WTC11 (cell line): ENCODE measurements at regions not wholly inside any gene's neighbourhood (a gene's known extent, or its start where the extent isn't known, plus 50 kb on each side); places are given as distances from the start of the nearest gene placed in this dataset.
"Not testable (repeated sequence)": the region's sequence is repeated elsewhere in the genome, so short reads cannot be mapped to it uniquely, and the experiment has no call there.

Source experiments
- ATAC-seq: fragments of 200-7000 bp; cut with Tn5 transposase; 2 replicates; pipeline ENCODE4 v1.10.0; 2021; ENCODE audit warnings: mild to moderate bottlenecking, moderate library complexity
- CTCF ChIA-PET: fragments of 300-600 bp; sonication (Branson Sonifier 250); formaldehyde crosslinking; loops from one replicate; lab custom pipeline; 2021; ENCODE audit warnings: antibody characterized with exemption; lab: Charles Lee
- POLR2A ChIA-PET: fragments of 350-600 bp; sonication (Branson Sonifier 250); formaldehyde crosslinking; loops from one replicate; lab custom pipeline; 2021; ENCODE audit warnings: antibody characterized with exemption; lab: Charles Lee
- DNase-seq: peaks from one replicate; pipeline ENCODE4 v3.0.0; 2021; ENCODE audit warnings: low spot score
- H3K27ac Mint-ChIP-seq: 2 replicates; pipeline ENCODE4 v1.8.0; 2021; ENCODE audit warnings: mixed read lengths
- H3K27me3 Mint-ChIP-seq: 2 replicates; pipeline ENCODE4 v1.8.0; 2021; ENCODE audit warnings: low read depth, mild to moderate bottlenecking, moderate library complexity, mixed read lengths
- H3K36me3 Mint-ChIP-seq: 2 replicates; pipeline ENCODE4 v1.8.0; 2021; ENCODE audit warnings: mixed read lengths
- H3K4me1 Mint-ChIP-seq: 2 replicates; pipeline ENCODE4 v1.8.0; 2022; ENCODE audit warnings: mixed read lengths
- H3K4me3 Mint-ChIP-seq: 2 replicates; pipeline ENCODE4 v1.8.0; 2021; ENCODE audit warnings: mild to moderate bottlenecking, moderate library complexity, mixed read lengths
- H3K9me3 Mint-ChIP-seq: 2 replicates; pipeline ENCODE4 v1.8.0; 2021; ENCODE audit warnings: mixed read lengths

DNA sequence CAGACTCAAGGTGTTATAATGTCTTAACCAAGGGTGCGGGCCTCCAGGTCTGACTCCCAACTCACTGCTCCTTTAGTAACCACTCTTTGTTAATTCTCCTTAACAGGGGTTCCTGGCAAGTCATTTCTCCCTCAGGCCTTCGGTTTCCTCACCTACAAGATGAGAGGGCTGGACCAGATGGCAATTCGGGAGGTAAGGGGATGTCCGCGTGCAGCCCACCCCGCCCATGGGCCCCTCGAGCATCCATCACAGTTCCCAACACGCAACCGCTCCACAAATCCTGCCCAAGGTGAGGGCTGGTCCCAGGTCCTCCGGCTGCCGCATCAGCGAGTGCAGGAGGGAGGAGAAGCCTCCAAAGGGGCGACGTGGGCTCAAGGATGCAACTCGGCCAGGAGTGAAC lies 1667.9 kb downstream of the RPIA start:
- ATAC-seq, H3K27me3 Mint-ChIP-seq, H3K27ac Mint-ChIP-seq, DNase-seq, H3K4me1 Mint-ChIP-seq, H3K36me3 Mint-ChIP-seq, POLR2A ChIA-PET, CTCF ChIA-PET, H3K4me3 Mint-ChIP-seq, H3K9me3 Mint-ChIP-seq: not testable (repeated sequence)

DNA sequence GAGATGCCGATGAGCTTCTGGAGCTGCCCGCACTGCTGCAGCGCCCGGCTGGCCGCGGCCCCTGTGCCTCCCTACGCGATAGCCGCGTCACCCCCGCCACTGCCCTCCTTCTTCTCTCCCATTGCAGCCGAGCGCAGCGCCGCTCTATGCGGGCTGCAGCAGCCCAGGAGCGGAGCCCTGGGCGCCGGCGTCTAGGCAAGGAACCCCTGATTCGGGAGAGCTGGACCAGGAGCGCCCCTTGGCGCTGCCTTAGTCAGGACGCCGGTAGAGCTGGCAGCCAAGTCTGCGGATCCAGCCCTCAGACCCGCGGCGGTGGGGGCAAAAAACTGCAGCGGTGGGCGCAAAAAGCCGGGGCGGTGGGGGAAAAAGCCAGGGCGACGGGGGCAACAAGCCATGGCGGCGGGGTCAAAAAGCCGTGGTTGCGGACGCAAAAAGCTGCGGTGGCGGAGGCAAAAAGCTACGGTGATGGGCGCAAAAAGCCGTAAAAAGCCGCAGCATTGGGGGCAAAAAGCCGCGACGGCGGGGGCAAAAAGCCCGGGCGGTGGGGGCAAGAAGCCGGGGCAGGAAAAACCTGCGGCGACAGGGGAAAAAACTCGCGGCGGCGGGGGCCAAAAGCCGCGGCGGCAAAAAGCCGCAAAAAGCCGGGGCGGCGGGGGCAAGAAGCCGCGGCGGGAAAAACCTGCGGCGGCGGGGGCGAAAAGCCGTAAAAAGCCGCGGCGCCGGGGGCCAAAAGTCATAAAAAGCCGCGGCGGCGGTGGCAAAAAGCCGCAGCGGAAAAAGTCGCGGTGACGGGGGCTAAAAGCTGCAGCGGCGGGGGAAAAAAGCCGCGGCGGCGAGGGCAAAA lies 1668.6 kb downstream of the RPIA start:
- H3K9me3 Mint-ChIP-seq, ATAC-seq, H3K4me3 Mint-ChIP-seq: not testable (repeated sequence)

DNA sequence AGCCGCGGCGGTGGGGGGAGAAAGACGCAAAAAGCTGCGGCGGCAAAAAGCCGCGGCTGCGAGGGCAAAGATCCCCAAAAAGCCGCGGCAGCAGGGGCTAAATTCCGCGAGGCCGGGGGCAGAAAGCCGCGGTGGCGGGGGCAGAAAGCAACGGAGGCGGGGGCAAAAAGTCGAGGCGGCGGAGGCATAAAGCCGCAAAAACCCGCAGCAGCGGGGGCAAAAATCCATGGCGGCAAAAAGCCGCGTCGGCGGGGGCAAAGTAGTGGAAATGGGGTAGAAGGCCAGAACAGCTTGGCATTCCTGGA lies 1669.2 kb downstream of the RPIA start:
- peaks cover 11% of the 10 kb centered on the region for H3K9me3 Mint-ChIP-seq
- H3K27ac Mint-ChIP-seq, H3K4me3 Mint-ChIP-seq, POLR2A ChIA-PET, CTCF ChIA-PET, ATAC-seq, H3K36me3 Mint-ChIP-seq, H3K27me3 Mint-ChIP-seq, H3K4me1 Mint-ChIP-seq, DNase-seq: not testable (repeated sequence)

More for the DNA sequence above, 1668.6 kb downstream of the RPIA start:
- H3K27me3 Mint-ChIP-seq, H3K4me1 Mint-ChIP-seq, CTCF ChIA-PET, DNase-seq, H3K36me3 Mint-ChIP-seq, POLR2A ChIA-PET, H3K27ac Mint-ChIP-seq: not testable (repeated sequence)
